ENCODE measurements at regions not wholly inside any gene's neighbourhood (a gene's known extent, or its start where the extent isn't known, plus 50 kb on each side); places are given as distances from the start of the nearest gene placed in this dataset.

DNA sequence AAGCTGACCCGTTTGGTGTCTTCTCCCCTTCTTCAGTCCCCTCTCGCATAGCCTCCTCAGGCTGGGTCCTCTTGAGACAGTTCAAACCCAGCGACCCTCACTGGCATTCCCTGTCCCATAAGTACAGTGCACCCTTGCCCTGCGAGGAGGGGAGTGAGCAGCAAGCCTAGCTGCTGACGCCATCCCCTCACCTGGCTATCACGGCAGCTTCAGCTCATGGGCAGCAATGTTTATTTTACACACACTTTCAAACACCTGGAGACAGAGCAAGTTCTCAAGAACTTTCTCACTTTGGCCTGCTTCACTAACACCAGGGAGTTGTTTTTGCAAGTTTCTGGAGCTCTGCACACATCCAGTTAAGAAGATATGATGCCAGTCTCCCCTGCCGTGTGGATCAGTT lies 189.6 kb upstream of the E2F8 start:
- FAIRE-seq, result no peak
- TF ChIP-seq EGR1 (IDR thresholded peaks at IDR 0.05; ENCODE audit: borderline replicate concordance in 1 of 2, low read depth in 2 of 2, low read length in 2 of 2) (no peak), NRF1 (conservative IDR thresholded peaks at IDR 0.05; ENCODE audit: low read depth, low read length) (no peak), RBBP5 (conservative IDR thresholded peaks at IDR 0.05) (no peak), BMI1 (IDR thresholded peaks at IDR 0.05; ENCODE audit: borderline replicate concordance) (no peak), GATAD2B (conservative IDR thresholded peaks at IDR 0.05; ENCODE audit: low read depth) (no peak), SMC3 (IDR thresholded peaks at IDR 0.05; ENCODE audit: borderline replicate concordance, low read length) (no peak), CEBPB (IDR thresholded peaks at IDR 0.05; ENCODE audit: borderline replicate concordance in 1 of 2, low read depth in 2 of 2, low read length in 2 of 2) (no peak), TAF1 (IDR thresholded peaks at IDR 0.05; ENCODE audit: borderline replicate concordance, low read depth, low read length) (no peak)
- TF ChIP-seq, protein P1, sequence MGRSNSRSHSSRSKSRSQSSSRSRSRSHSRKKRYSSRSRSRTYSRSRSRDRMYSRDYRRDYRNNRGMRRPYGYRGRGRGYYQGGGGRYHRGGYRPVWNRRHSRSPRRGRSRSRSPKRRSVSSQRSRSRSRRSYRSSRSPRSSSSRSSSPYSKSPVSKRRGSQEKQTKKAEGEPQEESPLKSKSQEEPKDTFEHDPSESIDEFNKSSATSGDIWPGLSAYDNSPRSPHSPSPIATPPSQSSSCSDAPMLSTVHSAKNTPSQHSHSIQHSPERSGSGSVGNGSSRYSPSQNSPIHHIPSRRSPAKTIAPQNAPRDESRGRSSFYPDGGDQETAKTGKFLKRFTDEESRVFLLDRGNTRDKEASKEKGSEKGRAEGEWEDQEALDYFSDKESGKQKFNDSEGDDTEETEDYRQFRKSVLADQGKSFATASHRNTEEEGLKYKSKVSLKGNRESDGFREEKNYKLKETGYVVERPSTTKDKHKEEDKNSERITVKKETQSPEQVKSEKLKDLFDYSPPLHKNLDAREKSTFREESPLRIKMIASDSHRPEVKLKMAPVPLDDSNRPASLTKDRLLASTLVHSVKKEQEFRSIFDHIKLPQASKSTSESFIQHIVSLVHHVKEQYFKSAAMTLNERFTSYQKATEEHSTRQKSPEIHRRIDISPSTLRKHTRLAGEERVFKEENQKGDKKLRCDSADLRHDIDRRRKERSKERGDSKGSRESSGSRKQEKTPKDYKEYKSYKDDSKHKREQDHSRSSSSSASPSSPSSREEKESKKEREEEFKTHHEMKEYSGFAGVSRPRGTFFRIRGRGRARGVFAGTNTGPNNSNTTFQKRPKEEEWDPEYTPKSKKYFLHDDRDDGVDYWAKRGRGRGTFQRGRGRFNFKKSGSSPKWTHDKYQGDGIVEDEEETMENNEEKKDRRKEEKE (IDR thresholded peaks at IDR 0.05), result no peak
- TF ChIP-seq, protein P2, sequence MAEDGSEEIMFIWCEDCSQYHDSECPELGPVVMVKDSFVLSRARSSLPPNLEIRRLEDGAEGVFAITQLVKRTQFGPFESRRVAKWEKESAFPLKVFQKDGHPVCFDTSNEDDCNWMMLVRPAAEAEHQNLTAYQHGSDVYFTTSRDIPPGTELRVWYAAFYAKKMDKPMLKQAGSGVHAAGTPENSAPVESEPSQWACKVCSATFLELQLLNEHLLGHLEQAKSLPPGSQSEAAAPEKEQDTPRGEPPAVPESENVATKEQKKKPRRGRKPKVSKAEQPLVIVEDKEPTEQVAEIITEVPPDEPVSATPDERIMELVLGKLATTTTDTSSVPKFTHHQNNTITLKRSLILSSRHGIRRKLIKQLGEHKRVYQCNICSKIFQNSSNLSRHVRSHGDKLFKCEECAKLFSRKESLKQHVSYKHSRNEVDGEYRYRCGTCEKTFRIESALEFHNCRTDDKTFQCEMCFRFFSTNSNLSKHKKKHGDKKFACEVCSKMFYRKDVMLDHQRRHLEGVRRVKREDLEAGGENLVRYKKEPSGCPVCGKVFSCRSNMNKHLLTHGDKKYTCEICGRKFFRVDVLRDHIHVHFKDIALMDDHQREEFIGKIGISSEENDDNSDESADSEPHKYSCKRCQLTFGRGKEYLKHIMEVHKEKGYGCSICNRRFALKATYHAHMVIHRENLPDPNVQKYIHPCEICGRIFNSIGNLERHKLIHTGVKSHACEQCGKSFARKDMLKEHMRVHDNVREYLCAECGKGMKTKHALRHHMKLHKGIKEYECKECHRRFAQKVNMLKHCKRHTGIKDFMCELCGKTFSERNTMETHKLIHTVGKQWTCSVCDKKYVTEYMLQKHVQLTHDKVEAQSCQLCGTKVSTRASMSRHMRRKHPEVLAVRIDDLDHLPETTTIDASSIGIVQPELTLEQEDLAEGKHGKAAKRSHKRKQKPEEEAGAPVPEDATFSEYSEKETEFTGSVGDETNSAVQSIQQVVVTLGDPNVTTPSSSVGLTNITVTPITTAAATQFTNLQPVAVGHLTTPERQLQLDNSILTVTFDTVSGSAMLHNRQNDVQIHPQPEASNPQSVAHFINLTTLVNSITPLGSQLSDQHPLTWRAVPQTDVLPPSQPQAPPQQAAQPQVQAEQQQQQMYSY (CRISPR knock-in tag; IDR thresholded peaks at IDR 0.05), result no peak
- intact Hi-C loops (cut with micrococcal nuclease; ENCODE audit: unreplicated experiment), result loop anchor here (5.0 kb wide), 1 partner anchor 98 kb away; no protein-coding TSS in a partner anchor
- no peaks in the 10 kb centered on the region for H3K79me2 ChIP-seq (ENCODE audit: control insufficient read depth, insufficient read depth, low read length)
- ChIA-PET SMC1A (ENCODE audit: uncharacterized antibody, unreplicated experiment) (interaction anchor here (0.9 to 4.8 kb wide), 6 partner anchors 12 to 91 kb away, joined by 3 to 23 read pairs (median 4); no protein-coding TSS in a partner anchor), POLR2A (no interaction called here), RAD21 (ENCODE audit: unreplicated experiment) (no interaction called here), CTCF (interaction anchor here (0.8 kb wide), 1 partner anchor 21 kb away, joined by 3 read pairs; no protein-coding TSS in a partner anchor)
- BruUV-seq (replicated peaks), result no TSS peak
- H2AFZ ChIP-seq (ENCODE audit: control insufficient read depth, low read depth, low read length), result no peak overlapping the region
- WGBS (ENCODE audit: insufficient coverage, insufficient replicate concordance, low lambda C conversion rate, missing lambda C conversion rate), result 84% methylated on average over 7 of the region's 7 CpGs
- no peaks in the 10 kb centered on the region for H4K20me1 ChIP-seq (ENCODE audit: control insufficient read depth, insufficient read depth)
- in situ Hi-C loops (cut with MboI), result no loop called here
- no peak overlapping the region for H3K9ac ChIP-seq (ENCODE audit: control insufficient read depth, insufficient read depth, low read length)
- no peaks in the 10 kb centered on the region for H3K9me3 ChIP-seq (replicated peaks; ENCODE audit: control insufficient read depth, insufficient read depth, low read length)
- H3K36me3 ChIP-seq (ENCODE audit: control insufficient read depth in 2 of 2, insufficient read depth in 2 of 2, low read length in 1 of 2), result no peaks in the 10 kb centered on the region
- no peak overlapping the region for H3K27ac ChIP-seq (ENCODE audit: control insufficient read depth, insufficient read depth)
- H3K4me2 ChIP-seq (ENCODE audit: control insufficient read depth, insufficient read depth), result no peak overlapping the region
- no peak overlapping the region for H3K4me3 ChIP-seq
- DNase-seq (ENCODE audit: low read depth, low spot score), result no peak
- peaks cover 46% of the 10 kb centered on the region for H3K4me1 ChIP-seq (ENCODE audit: control insufficient read depth, insufficient read depth, low read length)
- ATAC-seq, result no peak
- H3K27me3 ChIP-seq (replicated peaks in 1 of 2; ENCODE audit: control insufficient read depth in 2 of 2, insufficient read depth in 2 of 2, low read length in 1 of 2), result no peaks in the 10 kb centered on the region

All from GM12878 (cell line).